GM19452 (cell line): ENCODE measurements at regions not wholly inside any gene's neighbourhood (a gene's known extent, or its start where the extent isn't known, plus 50 kb on each side); places are given as distances from the start of the nearest gene placed in this dataset.

Source experiments
- ATAC-seq: cut with Tn5 transposase; IDR thresholded peaks from one replicate; pipeline ENCODE4 v1.9.1; 2021; ENCODE audit not compliant: unreplicated experiment

GRCh38 chr5:68476854-68477253 lies 261.3 kb downstream of the PIK3R1 start:
- no peak for ATAC-seq

- no peak for ATAC-seq
Observed at GRCh38 chr5:68478301-68479095, 262.9 kb downstream of the PIK3R1 start.

GRCh38 chr5:68479524-68479923 lies 264.0 kb downstream of the PIK3R1 start:
- ATAC-seq: no peak

GRCh38 chr5:68480335-68480940 lies 264.9 kb downstream of the PIK3R1 start:
- ATAC-seq: no peak

- ATAC-seq: no peak
Observed at GRCh38 chr5:68482199-68482598, 266.6 kb downstream of the PIK3R1 start.

- ATAC-seq: no peak
Observed at GRCh38 chr5:68484307-68485068, 268.9 kb downstream of the PIK3R1 start.

GRCh38 chr5:68489556-68489955 lies 274.0 kb downstream of the PIK3R1 start:
- no peak for ATAC-seq

GRCh38 chr5:68490406-68490805 lies 274.9 kb downstream of the PIK3R1 start:
- no peak for ATAC-seq

- no peak for ATAC-seq
Observed at GRCh38 chr5:68494771-68495170, 279.2 kb downstream of the PIK3R1 start.

- ATAC-seq: no peak
Observed at GRCh38 chr5:68499987-68500386, 284.4 kb downstream of the PIK3R1 start.

GRCh38 chr5:68500813-68501212 lies 285.3 kb downstream of the PIK3R1 start:
- ATAC-seq: no peak

GRCh38 chr5:68502531-68502930 lies 287.0 kb downstream of the PIK3R1 start:
- ATAC-seq: no peak

GRCh38 chr5:68504306-68504705 lies 288.8 kb downstream of the PIK3R1 start:
- ATAC-seq: no peak

GRCh38 chr5:68505917-68506860 lies 290.6 kb downstream of the PIK3R1 start:
- ATAC-seq: no peak

- ATAC-seq: no peak
Observed at GRCh38 chr5:68515514-68515913, 300.0 kb downstream of the PIK3R1 start.

GRCh38 chr5:68518286-68518685 lies 302.7 kb downstream of the PIK3R1 start:
- no peak for ATAC-seq

GRCh38 chr5:68519143-68519542 lies 303.6 kb downstream of the PIK3R1 start:
- ATAC-seq: no peak

GRCh38 chr5:68521776-68522175 lies 306.2 kb downstream of the PIK3R1 start:
- no peak for ATAC-seq

- no peak for ATAC-seq
Observed at GRCh38 chr5:68522863-68523262, 307.3 kb downstream of the PIK3R1 start.

- ATAC-seq: no peak
Observed at GRCh38 chr5:68528821-68529273, 313.3 kb downstream of the PIK3R1 start.

- no peak for ATAC-seq
Observed at GRCh38 chr5:68529581-68529980, 314.0 kb downstream of the PIK3R1 start.
